ENCODE measurements at regions not wholly inside any gene's neighbourhood (a gene's known extent, or its start where the extent isn't known, plus 50 kb on each side); places are given as distances from the start of the nearest gene placed in this dataset.

DNA sequence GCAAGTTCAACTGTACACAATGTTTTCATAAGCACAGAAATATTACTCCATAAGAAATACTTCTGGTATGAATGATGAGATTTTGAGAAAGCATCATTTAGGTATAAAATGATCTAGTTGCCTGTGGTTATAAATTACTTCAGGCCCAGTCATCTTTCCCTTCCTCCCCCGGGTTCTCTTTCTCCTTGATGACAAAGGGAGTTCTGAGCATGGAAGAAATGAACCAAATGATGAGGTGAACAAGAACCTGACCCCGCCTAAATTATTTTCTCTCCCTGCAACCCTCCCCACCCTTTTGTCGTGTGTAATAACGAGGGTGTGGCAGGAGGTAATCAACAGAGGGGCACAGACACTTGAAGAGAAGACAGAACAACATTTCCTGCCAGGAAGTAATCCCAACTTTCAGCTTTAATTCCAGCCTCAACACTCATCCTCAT, 319.6 kb upstream of the SP8 start:
- TF ChIP-seq CTCF (conservative IDR thresholded peaks at IDR 0.05; ENCODE audit: low read depth, low read length): no peak
- TF ChIP-seq EZH2phosphoT487 (IDR thresholded peaks at IDR 0.05; ENCODE audit: borderline replicate concordance, low read length): no peak
- no peak for TF ChIP-seq EZH2 (IDR thresholded peaks at IDR 0.05; ENCODE audit: low read length, unreplicated experiment)
